GM12878 (cell line): ENCODE measurements at regions not wholly inside any gene's neighbourhood (a gene's known extent, or its start where the extent isn't known, plus 50 kb on each side); places are given as distances from the start of the nearest gene placed in this dataset.

ENCODE experiments used
- ATAC-seq: fragments of 200-7000 bp; cut with Tn5 transposase; 3 replicates; pipeline ENCODE4 v1.9.1; 2020; ENCODE audit warnings: mild to moderate bottlenecking, moderate library complexity
- BruUV-seq: library from RNA; stranded (reverse); fragments of 400-500 nt; replicated peaks from 2 replicates; lab custom pipeline; 2021; lab: Mats Ljungman, UMichigan
- CTCF ChIA-PET: fragments of 300-600 bp; sonication (Branson Sonifier 250); formaldehyde crosslinking; extraction: SDS; loops from one replicate; lab custom pipeline; 2021; ENCODE audit warnings: inconsistent platforms; lab: Yijun Ruan, JAX
- POLR2A ChIA-PET: fragments of 350-600 bp; formaldehyde crosslinking; extraction: SDS; loops from one replicate; lab custom pipeline; 2021; ENCODE audit warnings: inconsistent platforms; lab: Charles Lee
- RAD21 ChIA-PET: fragments of 300-600 bp; sonication (Branson Sonifier 250); formaldehyde crosslinking; loops from one replicate; lab custom pipeline; 2023; ENCODE audit warnings: antibody characterized with exemption; ENCODE audit not compliant: unreplicated experiment; lab: Charles Lee
- SMC1A ChIA-PET: fragments of 300-600 bp; sonication (Branson Sonifier 250); formaldehyde crosslinking; loops from one replicate; lab custom pipeline; 2023; ENCODE audit not compliant: unreplicated experiment, uncharacterized antibody; lab: Charles Lee
- DNase-seq: peaks from one replicate; pipeline ENCODE4 v3.0.0-alpha.2; 2011; ENCODE audit warnings: low read depth, low spot score
- FAIRE-seq: peaks from 3 replicates; lab custom pipeline; 2011; peaks lifted over from hg19 to GRCh38; lab: Jason Lieb, UNC
- H2AFZ ChIP-seq: 2 replicates; pipeline ENCODE4 v1.6.0; 2011; ENCODE audit warnings: low read depth, low read length, control low read depth; ENCODE audit not compliant: control insufficient read depth
- H3K27ac ChIP-seq: 2 replicates; pipeline ENCODE4 v1.5.1; 2011; ENCODE audit warnings: control low read depth; ENCODE audit not compliant: control insufficient read depth, insufficient read depth
- H3K27me3 ChIP-seq, 2 experiments: replicated peaks in 1 of 2; 2 replicates each; pipeline versions ENCODE4 v1.6.0 to v1.6.1; 2011; ENCODE audit warnings: low read length in 1 of 2; ENCODE audit not compliant: control insufficient read depth in 2 of 2, insufficient read depth in 2 of 2
- H3K36me3 ChIP-seq, 2 experiments: 2 replicates each; pipeline ENCODE4 v1.5.1; 2011; ENCODE audit warnings: low read length in 1 of 2; ENCODE audit not compliant: control insufficient read depth in 2 of 2, insufficient read depth in 2 of 2
- H3K4me1 ChIP-seq: 2 replicates; pipeline ENCODE4 v1.6.1; 2011; ENCODE audit warnings: mild to moderate bottlenecking, low read length, moderate library complexity, mixed read lengths; ENCODE audit not compliant: control insufficient read depth, insufficient read depth
- H3K4me2 ChIP-seq: 2 replicates; pipeline ENCODE4 v1.6.0; 2011; ENCODE audit warnings: control low read depth; ENCODE audit not compliant: control insufficient read depth, insufficient read depth
- H3K4me3 ChIP-seq: fragments of 200-600 bp; sonication (generic); 2 replicates; pipeline ENCODE4 v1.5.1; 2016
- H3K79me2 ChIP-seq: 2 replicates; pipeline ENCODE4 v1.6.0; 2011; ENCODE audit warnings: low read length; ENCODE audit not compliant: control insufficient read depth, insufficient read depth
- H3K9ac ChIP-seq: 2 replicates; pipeline ENCODE4 v1.8.0; 2011; ENCODE audit warnings: low read length, control low read depth, mixed read lengths; ENCODE audit not compliant: control insufficient read depth, insufficient read depth
- H3K9me3 ChIP-seq: replicated peaks from 3 replicates; pipeline ENCODE4 v1.5.1; 2011; ENCODE audit warnings: mild to moderate bottlenecking, low read length; ENCODE audit not compliant: control insufficient read depth, insufficient read depth
- H4K20me1 ChIP-seq: 2 replicates; pipeline ENCODE4 v1.6.0; 2011; ENCODE audit not compliant: control insufficient read depth, insufficient read depth
- BHLHE40 ChIP-seq, 2 experiments: fragments of 450-650 bp in 1 of 2; IDR thresholded peaks; 2 replicates each; pipeline ENCODE4 v1.6.1; 2011 to 2017; ENCODE audit warnings: low read depth in 2 of 2, borderline replicate concordance in 1 of 2, improper control_type of control experiment in 1 of 2, low read length in 1 of 2, mild to moderate bottlenecking in 1 of 2
- ETV6 ChIP-seq, 2 experiments: fragments of 450-650 bp in 1 of 2; IDR thresholded peaks in 1 of 2; conservative IDR thresholded peaks in 1 of 2; 2 replicates each; pipeline ENCODE4 v1.6.1; 2014; ENCODE audit warnings: antibody characterized with exemption in 1 of 2, borderline replicate concordance in 1 of 2, low read depth in 1 of 2, mild to moderate bottlenecking in 1 of 2, moderate library complexity in 1 of 2
- FOS ChIP-seq: IDR thresholded peaks from 3 replicates; pipeline ENCODE4 v1.6.1; 2011; ENCODE audit warnings: borderline replicate concordance; ENCODE audit not compliant: insufficient read length; ENCODE audit errors: extremely low read depth
- FOXK2 ChIP-seq: fragments of 450-650 bp; IDR thresholded peaks from 2 replicates; pipeline ENCODE4 v1.6.1; 2017; ENCODE audit warnings: mild to moderate bottlenecking, moderate library complexity
- MXI1 ChIP-seq: fragments of 150-350 bp; IDR thresholded peaks from 2 replicates; pipeline ENCODE4 v1.6.1; 2011; ENCODE audit warnings: low read depth, mild to moderate bottlenecking, inconsistent platforms, low read length, improper control_type of control experiment
- WGBS: methylation state at CpG from one replicate; pipeline ENCODE4 v1.1.6; 2016; ENCODE audit warnings: low lambda C conversion rate; ENCODE audit not compliant: insufficient replicate concordance, insufficient coverage; ENCODE audit errors: missing lambda C conversion rate; 5-methylcytosine and 5-hydroxymethylcytosine counted together
- in situ Hi-C: fragments of 300-500 bp; cut with MboI; formaldehyde crosslinking; loops from 9 replicates; pipeline ENCODE4 v1.14.3; 2018; ENCODE audit warnings: mixed read lengths
- intact Hi-C: fragments of 100-400 bp; cut with micrococcal nuclease; formaldehyde crosslinking; loops from one replicate; pipeline ENCODE4 v1.14.2; 2022; ENCODE audit not compliant: unreplicated experiment
- TF ChIP-seq, protein P1 (sequence below): IDR thresholded peaks from 2 replicates; pipeline ENCODE4 v1.6.1; 2012; ENCODE audit warnings: low read length, inconsistent platforms

- no peak for TF ChIP-seq FOS
- TF ChIP-seq BHLHE40 (IDR thresholded peaks at IDR 0.05; ENCODE audit: borderline replicate concordance in 1 of 2, low read depth in 2 of 2, low read length in 1 of 2), result no peak
- TF ChIP-seq ETV6 (conservative IDR thresholded peaks at IDR 0.05 in 1 of 2, IDR thresholded peaks at IDR 0.05 in 1 of 2; ENCODE audit: borderline replicate concordance in 1 of 2, low read depth in 1 of 2), result no peak
These were observed 114.2 kb downstream of the NUFIP1 start (continued) for GRCh38 chr13:44874886-44875630.

GRCh38 chr13:44874176-44874575 is 115.1 kb downstream of the NUFIP1 start:
- intact Hi-C loops, result no loop called here
- Histone ChIP-seq H3K9me3 (peaks cover 4% of the 10 kb centered on the region; the same call in 2 of the 3 replicates), H2AFZ (no peak overlapping the region), H3K36me3 (no peaks in the 10 kb centered on the region), H4K20me1 (no peaks in the 10 kb centered on the region), H3K9ac (no peak overlapping the region), H3K4me1 (peaks cover 3% of the 10 kb centered on the region), H3K4me2 (no peak overlapping the region), H3K27me3 (no peaks in the 10 kb centered on the region; a peak in 1 of 4 replicates), H3K4me3 (no peak overlapping the region), H3K79me2 (no peaks in the 10 kb centered on the region), H3K27ac (no peak overlapping the region)
- DNase-seq (no peak), FAIRE-seq (no peak), ATAC-seq (no peak)
- ChIA-PET RAD21 (no interaction called here), CTCF (no interaction called here), POLR2A (no interaction called here), SMC1A (no interaction called here)
- in situ Hi-C loops, result loop anchor here (5.0 kb wide), 1 partner anchor 392 kb away; no protein-coding TSS in a partner anchor
- no TSS peak for BruUV-seq
- 29% methylated on average over 8 of the region's 8 CpGs for WGBS
- TF ChIP-seq MXI1 (no peak), FOXK2 (no peak)
- TF ChIP-seq, protein P1, sequence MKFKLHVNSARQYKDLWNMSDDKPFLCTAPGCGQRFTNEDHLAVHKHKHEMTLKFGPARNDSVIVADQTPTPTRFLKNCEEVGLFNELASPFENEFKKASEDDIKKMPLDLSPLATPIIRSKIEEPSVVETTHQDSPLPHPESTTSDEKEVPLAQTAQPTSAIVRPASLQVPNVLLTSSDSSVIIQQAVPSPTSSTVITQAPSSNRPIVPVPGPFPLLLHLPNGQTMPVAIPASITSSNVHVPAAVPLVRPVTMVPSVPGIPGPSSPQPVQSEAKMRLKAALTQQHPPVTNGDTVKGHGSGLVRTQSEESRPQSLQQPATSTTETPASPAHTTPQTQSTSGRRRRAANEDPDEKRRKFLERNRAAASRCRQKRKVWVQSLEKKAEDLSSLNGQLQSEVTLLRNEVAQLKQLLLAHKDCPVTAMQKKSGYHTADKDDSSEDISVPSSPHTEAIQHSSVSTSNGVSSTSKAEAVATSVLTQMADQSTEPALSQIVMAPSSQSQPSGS, result no peak
